Astrocyte (in vitro differentiated cells and primary cell): ENCODE measurements at regions not wholly inside any gene's neighbourhood (a gene's known extent, or its start where the extent isn't known, plus 50 kb on each side); places are given as distances from the start of the nearest gene placed in this dataset.

Experiments used
- CTCF ChIP-seq: IDR thresholded peaks from 2 replicates; pipeline ENCODE4 v1.5.1; 2011; ENCODE audit warnings: low read depth, mild to moderate bottlenecking, inconsistent platforms, low read length, moderate library complexity; ENCODE audit not compliant: insufficient read depth
- EZH2 ChIP-seq: IDR thresholded peaks from 2 replicates; pipeline ENCODE4 v1.6.1; 2012; ENCODE audit warnings: mild to moderate bottlenecking, low read length, inconsistent platforms; ENCODE audit not compliant: insufficient read depth

- TF ChIP-seq CTCF (no peak), EZH2 (no peak)
These were observed 480.2 kb downstream of the HS3ST3B1 start for GRCh38 chr17:14781123-14781522.
